Ectodermal cell (in vitro differentiated cells): ENCODE measurements at regions not wholly inside any gene's neighbourhood (a gene's known extent, or its start where the extent isn't known, plus 50 kb on each side); places are given as distances from the start of the nearest gene placed in this dataset.
"Not testable (repeated sequence)": the region's sequence is repeated elsewhere in the genome, so short reads cannot be mapped to it uniquely, and the experiment has no call there.

Experiments
- H3K27ac ChIP-seq: 2 replicates; pipeline ENCODE4 v1.7.0; 2013; ENCODE audit warnings: mild to moderate bottlenecking, low read depth, low read length; ENCODE audit not compliant: insufficient read depth, poor library complexity, severe bottlenecking
- H3K27me3 ChIP-seq: 2 replicates; pipeline ENCODE4 v1.7.0; 2013; ENCODE audit warnings: mild to moderate bottlenecking, low read length; ENCODE audit not compliant: insufficient read depth, control insufficient read depth, poor library complexity, severe bottlenecking
- H3K36me3 ChIP-seq: one replicate; pipeline ENCODE4 v1.7.0; 2013; ENCODE audit warnings: low read length; ENCODE audit not compliant: control insufficient read depth, insufficient read depth
- H3K4me1 ChIP-seq: one replicate; pipeline ENCODE4 v1.7.0; 2013; ENCODE audit warnings: low read length; ENCODE audit not compliant: control insufficient read depth, insufficient read depth
- H3K4me3 ChIP-seq: 2 replicates; pipeline ENCODE4 v1.7.0; 2013; ENCODE audit warnings: low read depth, low read length, control low read depth; ENCODE audit not compliant: insufficient read depth
- H3K9me3 ChIP-seq: 2 replicates; pipeline ENCODE4 v1.7.0; 2013; ENCODE audit warnings: mild to moderate bottlenecking, low read length, moderate library complexity; ENCODE audit not compliant: control insufficient read depth
- WGBS, 2 experiments: methylation state at CpG; one replicate each; pipeline ENCODE4 v1.1.7; 2013; ENCODE audit warnings: missing lambda C conversion rate in 2 of 2; 5-methylcytosine and 5-hydroxymethylcytosine counted together

DNA sequence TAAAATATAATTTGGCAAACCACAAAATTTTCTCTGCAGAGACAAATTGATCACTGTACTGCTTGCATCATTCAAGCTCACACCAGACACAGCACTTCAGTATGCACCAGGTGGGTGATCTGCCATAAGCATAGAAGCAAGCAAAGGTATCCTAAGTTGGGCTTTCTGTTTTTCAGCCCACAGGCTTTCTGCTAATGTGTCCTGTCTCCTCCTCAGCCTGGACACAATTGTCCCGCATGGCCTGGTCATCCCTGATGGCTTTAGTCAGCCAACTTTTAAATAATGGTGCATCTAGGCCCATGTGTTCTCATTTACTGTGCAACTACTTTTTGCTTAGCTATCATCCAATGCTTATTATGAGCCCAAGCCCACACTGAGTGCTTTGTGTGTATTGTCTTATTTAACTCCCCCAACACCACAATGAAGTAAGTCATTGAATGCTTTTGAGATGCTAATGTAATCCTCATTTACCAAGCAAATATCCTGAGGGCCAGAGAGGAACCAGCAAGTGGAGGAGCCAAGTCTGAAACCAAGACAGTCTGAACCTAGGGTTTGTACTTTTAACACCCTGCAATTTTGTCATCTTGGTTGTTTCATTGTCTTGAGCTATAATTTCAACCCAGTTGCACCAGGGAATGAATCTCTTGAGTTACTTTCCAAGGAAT is 111.2 kb upstream of the SETBP1 start:
- Histone ChIP-seq H3K4me1 (peaks cover 6% of the 10 kb centered on the region), H3K4me3 (no peak overlapping the region), H3K9me3 (no peaks in the 10 kb centered on the region), H3K27ac (no peak overlapping the region), H3K36me3 (no peaks in the 10 kb centered on the region), H3K27me3 (no peaks in the 10 kb centered on the region)
- WGBS, 2 experiments: 86 to 88% methylated on average over 1 of the region's 1 CpG

DNA sequence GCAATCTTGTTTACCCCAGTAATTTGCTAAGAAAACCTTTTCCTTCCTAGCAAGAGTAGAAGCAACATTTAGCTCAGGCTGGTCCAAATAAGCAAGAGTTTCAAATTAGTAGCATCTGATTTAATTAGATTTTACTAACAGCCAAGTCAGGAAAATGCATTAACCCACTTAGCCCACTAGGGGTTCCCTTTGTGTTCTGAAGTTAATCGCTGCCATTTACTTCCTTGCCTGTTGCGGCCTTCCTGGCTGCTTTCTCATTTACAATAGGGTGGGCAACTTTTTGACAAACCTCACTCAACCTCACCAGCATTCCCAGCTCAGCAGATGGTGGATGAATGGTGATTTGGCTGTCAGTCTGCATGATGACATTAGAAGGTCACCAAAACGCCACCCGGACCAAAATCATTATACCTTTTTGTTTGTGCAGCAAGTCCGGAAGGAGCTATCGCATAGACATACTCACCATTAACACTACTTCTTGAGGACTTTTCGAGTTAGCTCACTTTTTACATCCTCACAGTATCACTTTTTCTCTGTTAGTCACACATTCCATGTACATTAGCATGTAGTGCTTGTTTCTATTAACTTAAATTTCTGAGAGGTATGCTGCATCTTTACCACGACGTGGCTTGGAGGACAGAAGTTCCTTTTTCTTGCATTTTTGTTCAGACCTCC is 101.5 kb upstream of the SETBP1 start:
- Histone ChIP-seq H3K27ac (no peak overlapping the region), H3K9me3 (no peaks in the 10 kb centered on the region), H3K27me3 (no peaks in the 10 kb centered on the region), H3K4me3 (no peak overlapping the region), H3K4me1 (no peaks in the 10 kb centered on the region), H3K36me3 (no peaks in the 10 kb centered on the region)
- 74 to 80% methylated on average over 9 of the region's 9 CpGs for WGBS, 2 experiments

DNA sequence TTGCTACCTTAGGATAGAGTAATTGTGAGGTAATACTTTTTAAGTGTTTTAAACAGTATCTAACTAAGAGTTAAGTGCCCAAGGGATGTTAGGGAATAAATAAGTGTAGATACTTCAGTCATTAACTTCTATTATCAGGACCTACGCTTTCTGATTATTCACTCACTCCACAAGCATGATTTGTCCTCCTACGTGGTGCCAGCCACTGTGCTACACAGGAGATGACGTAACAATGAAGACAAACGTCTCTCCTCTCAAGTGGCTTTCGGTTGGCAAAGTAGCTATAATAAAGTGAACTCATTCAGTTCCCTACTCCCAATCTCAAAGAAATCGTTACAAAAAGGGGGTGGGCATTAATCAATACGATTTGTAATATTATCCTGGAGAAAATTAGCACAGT is 100.9 kb upstream of the SETBP1 start:
- H3K27ac ChIP-seq: no peak overlapping the region
- 98 to 99% methylated on average over 5 to 6 of the region's 7 CpGs for WGBS, 2 experiments
- H3K36me3 ChIP-seq: no peaks in the 10 kb centered on the region
- no peaks in the 10 kb centered on the region for H3K4me1 ChIP-seq
- H3K9me3 ChIP-seq: no peaks in the 10 kb centered on the region
- H3K27me3 ChIP-seq: no peaks in the 10 kb centered on the region
- H3K4me3 ChIP-seq: no peak overlapping the region

DNA sequence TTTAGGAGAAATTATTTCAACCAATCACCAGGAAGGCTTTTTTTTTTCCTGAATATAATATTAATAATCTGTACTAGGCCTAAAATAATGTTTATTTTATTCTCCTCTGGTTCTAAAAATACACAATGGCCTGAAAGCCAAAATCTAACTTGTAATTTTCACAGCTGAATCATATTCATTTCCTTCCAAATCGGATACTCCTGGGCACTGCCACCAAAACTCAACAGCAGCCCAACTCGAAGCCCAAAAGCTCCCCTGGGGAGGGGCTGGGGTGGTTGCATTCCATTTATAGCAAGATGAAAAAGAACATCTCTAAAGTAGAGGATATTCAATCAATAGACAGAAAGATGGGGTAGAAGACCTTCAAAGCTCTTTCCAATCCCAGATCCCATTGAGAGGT is 100.5 kb upstream of the SETBP1 start:
- Histone ChIP-seq H3K27me3 (no peaks in the 10 kb centered on the region), H3K4me3 (no peak overlapping the region), H3K36me3 (no peaks in the 10 kb centered on the region), H3K4me1 (no peaks in the 10 kb centered on the region), H3K27ac (no peak overlapping the region), H3K9me3 (no peaks in the 10 kb centered on the region)
- 80 to 92% methylated on average over 2 of the region's 2 CpGs for WGBS, 2 experiments

DNA sequence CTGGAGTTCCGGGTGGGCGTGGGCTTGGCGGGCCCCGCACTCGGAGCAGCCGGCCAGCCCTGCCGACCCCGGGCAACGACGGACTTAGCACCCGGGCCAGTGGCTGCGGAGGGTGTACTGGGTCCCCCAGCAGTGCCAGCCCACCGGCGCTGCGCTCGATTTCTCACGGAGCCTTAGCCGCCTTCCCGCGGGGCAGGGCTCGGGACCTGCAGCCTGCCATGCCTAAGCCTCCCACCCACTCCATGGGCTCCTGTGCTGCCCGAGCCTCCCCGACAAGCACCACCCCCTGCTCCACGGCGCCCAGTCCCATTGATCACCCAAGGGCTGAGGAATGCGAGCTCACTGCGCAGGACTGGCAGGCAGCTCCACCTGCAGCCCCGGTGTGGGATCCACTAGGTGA is 99.9 kb upstream of the SETBP1 start:
- WGBS, 2 experiments: 94 to 97% methylated on average over 27 of the region's 28 CpGs
- H3K27ac ChIP-seq, H3K27me3 ChIP-seq, H3K9me3 ChIP-seq, H3K4me1 ChIP-seq, H3K4me3 ChIP-seq, H3K36me3 ChIP-seq: not testable (repeated sequence)

DNA sequence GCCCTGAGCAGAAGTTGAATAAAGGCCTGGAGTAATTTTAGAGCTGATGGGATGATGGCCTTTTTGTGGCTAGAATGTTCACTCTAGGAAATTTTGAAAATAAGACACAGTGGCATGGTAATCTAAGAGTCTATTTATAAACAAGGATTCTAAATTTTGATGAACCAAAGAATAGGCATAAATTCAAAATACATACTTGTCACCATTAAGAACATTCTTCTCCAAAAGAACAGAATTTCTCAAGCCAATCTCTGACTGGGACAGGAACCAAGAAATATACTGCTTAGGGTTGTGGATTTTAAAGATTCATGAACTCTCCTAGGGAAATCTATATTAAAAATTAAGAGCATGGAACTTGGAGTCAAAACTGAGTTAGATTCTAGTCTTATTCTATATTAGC is 98.2 kb upstream of the SETBP1 start:
- Histone ChIP-seq H3K4me1 (no peaks in the 10 kb centered on the region), H3K36me3 (no peaks in the 10 kb centered on the region)

DNA sequence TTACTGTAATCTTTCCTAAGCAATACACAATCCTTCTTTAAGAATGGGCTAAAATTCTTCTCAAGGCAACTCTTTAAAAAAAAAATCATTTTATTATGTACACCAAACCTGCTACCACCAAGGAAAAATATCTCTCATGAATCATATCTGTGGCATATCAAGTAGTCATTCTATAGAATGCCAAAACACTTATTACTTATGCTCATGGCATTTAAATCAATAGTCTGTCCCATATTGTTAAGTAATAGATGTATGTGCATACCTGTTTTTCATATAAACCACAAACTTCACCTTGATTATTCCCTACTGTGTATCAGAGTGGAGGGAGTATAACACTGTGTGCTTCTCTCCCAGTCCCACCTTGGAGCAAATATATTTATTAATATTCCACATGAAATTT is 95.8 kb upstream of the SETBP1 start:
- H3K27me3 ChIP-seq: no peaks in the 10 kb centered on the region
- H3K4me3 ChIP-seq: no peak overlapping the region
- no peaks in the 10 kb centered on the region for H3K4me1 ChIP-seq
- no peaks in the 10 kb centered on the region for H3K9me3 ChIP-seq
- H3K36me3 ChIP-seq: no peaks in the 10 kb centered on the region
- no peak overlapping the region for H3K27ac ChIP-seq

More for the DNA sequence above, 98.2 kb upstream of the SETBP1 start:
- no peaks in the 10 kb centered on the region for H3K9me3 ChIP-seq
- no peak overlapping the region for H3K4me3 ChIP-seq
- H3K27ac ChIP-seq: no peak overlapping the region
- no peaks in the 10 kb centered on the region for H3K27me3 ChIP-seq

DNA sequence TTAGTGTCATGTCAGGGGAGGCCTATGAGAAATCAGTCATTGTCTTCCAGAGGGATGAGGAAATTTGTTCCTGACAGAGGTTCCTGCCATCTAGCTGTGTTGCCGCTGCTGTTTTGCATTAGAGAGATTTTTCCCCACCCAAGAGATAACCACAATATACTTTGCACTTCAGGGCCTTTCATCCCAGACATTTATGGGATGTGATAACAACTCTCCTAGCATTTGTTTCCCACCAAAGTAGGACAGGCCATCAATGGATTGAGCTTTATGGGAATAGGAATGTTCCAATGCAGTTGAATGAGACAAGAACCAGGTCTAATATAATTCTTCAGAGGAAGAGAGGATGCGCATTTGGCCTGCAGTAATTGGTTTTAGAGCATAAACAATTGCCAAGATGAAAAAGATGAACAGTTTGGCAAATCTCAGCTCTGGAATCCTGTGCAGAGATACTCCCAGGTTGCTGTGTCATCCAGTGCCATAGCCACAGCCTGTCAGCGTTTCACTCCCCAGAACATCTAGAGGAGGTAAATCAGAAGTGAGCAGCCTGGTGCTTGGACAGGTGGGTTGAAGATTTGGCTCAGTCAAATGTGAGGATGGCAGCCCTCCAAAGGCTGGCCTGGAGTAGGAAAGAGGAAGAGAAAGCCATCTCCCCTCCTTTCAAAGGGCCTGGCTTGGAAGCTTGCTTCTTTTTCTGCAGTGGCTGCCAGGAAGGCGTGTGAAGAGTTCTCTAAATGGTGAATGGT is 93.7 kb upstream of the SETBP1 start:
- WGBS, 2 experiments: 98% methylated on average over 4 of the region's 4 CpGs

DNA sequence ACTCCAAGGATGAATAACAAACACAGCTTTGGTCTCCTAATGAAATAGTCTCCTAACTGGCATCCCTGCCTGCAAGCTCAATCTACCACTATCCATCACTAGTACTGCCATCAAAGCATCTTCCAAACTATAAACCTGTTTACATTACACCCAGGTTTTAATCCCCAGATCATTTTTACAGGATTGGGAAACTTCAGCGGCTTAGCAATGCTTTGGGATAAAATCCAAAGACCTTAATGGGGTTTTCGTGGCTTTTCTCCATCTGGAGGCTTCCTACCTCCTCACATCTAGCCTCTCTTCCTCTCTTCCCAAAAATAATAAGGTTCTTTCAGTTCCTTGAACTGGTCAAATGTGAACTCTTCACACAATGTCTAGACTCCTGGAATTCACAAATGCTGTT is 92.2 kb upstream of the SETBP1 start:
- Histone ChIP-seq H3K9me3 (no peaks in the 10 kb centered on the region), H3K36me3 (no peaks in the 10 kb centered on the region), H3K27me3 (no peaks in the 10 kb centered on the region), H3K4me3 (no peak overlapping the region), H3K27ac (no peak overlapping the region), H3K4me1 (no peaks in the 10 kb centered on the region)
- WGBS, 2 experiments: 92 to 97% methylated on average over 2 of the region's 2 CpGs

More for the DNA sequence above, 93.7 kb upstream of the SETBP1 start:
- Histone ChIP-seq H3K27me3 (no peaks in the 10 kb centered on the region), H3K4me1 (no peaks in the 10 kb centered on the region), H3K4me3 (no peak overlapping the region), H3K9me3 (no peaks in the 10 kb centered on the region), H3K27ac (no peak overlapping the region), H3K36me3 (no peaks in the 10 kb centered on the region)

DNA sequence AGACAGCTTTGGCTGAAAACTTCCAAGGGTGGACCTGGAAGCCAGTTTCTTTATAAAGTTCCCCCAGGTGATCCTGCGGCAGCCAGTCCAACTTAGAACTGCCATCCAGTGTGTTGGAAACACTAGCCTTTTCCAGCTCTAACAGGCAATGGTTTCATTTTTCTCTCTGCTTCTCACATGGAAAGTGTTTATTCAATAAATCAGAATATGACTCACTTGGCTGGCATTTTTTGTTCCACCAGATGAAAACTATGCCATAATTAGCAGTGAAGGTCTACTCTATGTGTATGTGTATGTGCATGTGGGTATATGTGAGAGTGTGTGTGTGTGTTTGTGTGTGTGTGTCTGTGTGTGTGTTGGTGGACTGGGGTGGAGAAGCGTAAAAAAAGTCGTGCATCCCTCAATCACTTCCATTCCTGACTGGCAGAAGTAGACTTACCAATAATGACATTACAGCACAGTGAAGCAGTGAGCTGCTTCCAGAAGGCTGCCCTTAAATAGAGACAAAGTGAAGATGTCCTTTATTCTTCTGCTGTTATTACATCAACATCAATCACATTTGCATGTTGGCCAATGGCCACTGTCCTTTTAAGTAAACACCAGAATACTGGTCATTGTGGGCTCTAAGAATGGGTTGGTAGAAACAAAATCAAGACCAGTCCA is 90.9 kb upstream of the SETBP1 start:
- H3K9me3 ChIP-seq: no peaks in the 10 kb centered on the region
- H3K36me3 ChIP-seq: no peaks in the 10 kb centered on the region
- WGBS, 2 experiments: 90 to 96% methylated on average over 3 of the region's 3 CpGs
- no peaks in the 10 kb centered on the region for H3K4me1 ChIP-seq
- H3K27me3 ChIP-seq: no peaks in the 10 kb centered on the region
- H3K27ac ChIP-seq: no peak overlapping the region
- no peak overlapping the region for H3K4me3 ChIP-seq
